Activated CD8-positive, alpha-beta T cell treated with anti-CD3 and anti-CD28 coated beads for 36 hours (primary cell): ENCODE measurements at regions not wholly inside any gene's neighbourhood (a gene's known extent, or its start where the extent isn't known, plus 50 kb on each side); places are given as distances from the start of the nearest gene placed in this dataset.

ENCODE experiments used
- ATAC-seq: fragments of 200-7000 bp; cut with Tn5 transposase; one replicate; pipeline ENCODE4 v1.10.0; 2021; ENCODE audit warnings: mild to moderate bottlenecking, moderate library complexity
- CTCF ChIA-PET: fragments of 350-600 bp; sonication (Branson Sonifier 250); formaldehyde crosslinking; loops from one replicate; lab custom pipeline; 2021; ENCODE audit warnings: antibody characterized with exemption; lab: Charles Lee
- POLR2A ChIA-PET: fragments of 350-600 bp; sonication (Branson Sonifier 250); formaldehyde crosslinking; loops from one replicate; lab custom pipeline; 2021; ENCODE audit warnings: antibody characterized with exemption; lab: Charles Lee
- DNase-seq: peaks from one replicate; pipeline ENCODE4 v3.0.0-alpha.2; 2020
- H3K27ac Mint-ChIP-seq: one replicate; pipeline ENCODE4 v1.8.0; 2021; ENCODE audit warnings: mild to moderate bottlenecking, mixed read lengths
- H3K27me3 Mint-ChIP-seq: one replicate; pipeline ENCODE4 v1.8.0; 2021; ENCODE audit warnings: mixed read lengths
- H3K36me3 Mint-ChIP-seq: one replicate; pipeline ENCODE4 v1.8.0; 2021; ENCODE audit warnings: low read depth, mixed read lengths
- H3K4me1 Mint-ChIP-seq: one replicate; pipeline ENCODE4 v1.8.0; 2021; ENCODE audit warnings: low read depth, mixed read lengths
- H3K4me3 Mint-ChIP-seq: one replicate; pipeline ENCODE4 v1.8.0; 2021; ENCODE audit warnings: mild to moderate bottlenecking, moderate library complexity, mixed read lengths
- H3K9me3 Mint-ChIP-seq: one replicate; pipeline ENCODE4 v1.8.0; 2021; ENCODE audit warnings: mixed read lengths
- CTCF ChIP-seq: fragments of 200-600 bp; IDR thresholded peaks from one replicate; pipeline ENCODE4 v1.8.0; 2022; ENCODE audit warnings: antibody characterized with exemption, mild to moderate bottlenecking
- intact Hi-C: fragments of 100-400 bp; cut with micrococcal nuclease; formaldehyde crosslinking; loops from one replicate; pipeline ENCODE4 v1.10.0; 2022

GRCh38 chr9:87805259-87805658, 77.4 kb upstream of the SPATA31E1 start:
- no peaks in the 10 kb centered on the region for H3K36me3 Mint-ChIP-seq
- intact Hi-C loops = no loop called here
- H3K4me1 Mint-ChIP-seq = no peaks in the 10 kb centered on the region
- ATAC-seq (no peak), DNase-seq (no peak)
- ChIA-PET POLR2A (no interaction called here), CTCF (no interaction called here)
- H3K27me3 Mint-ChIP-seq = peaks cover 5% of the 10 kb centered on the region
- H3K27ac Mint-ChIP-seq = no peak overlapping the region
- no peak overlapping the region for H3K4me3 Mint-ChIP-seq
- no peaks in the 10 kb centered on the region for H3K9me3 Mint-ChIP-seq
- no peak for TF ChIP-seq CTCF

- H3K36me3 Mint-ChIP-seq = no peaks in the 10 kb centered on the region
Measured at GRCh38 chr9:87810008-87810407, 72.7 kb upstream of the SPATA31E1 start.

GRCh38 chr9:87810679-87811178, 71.9 kb upstream of the SPATA31E1 start:
- peaks cover 14% of the 10 kb centered on the region for H3K27me3 Mint-ChIP-seq
- peaks cover 3% of the 10 kb centered on the region for H3K4me1 Mint-ChIP-seq
- H3K36me3 Mint-ChIP-seq = no peaks in the 10 kb centered on the region
- no peak for TF ChIP-seq CTCF
- intact Hi-C loops = loop anchor here (10.0 kb wide), 2 partner anchors 136 to 476 kb away; no protein-coding TSS in a partner anchor
- ChIA-PET POLR2A (no interaction called here), CTCF (no interaction called here)
- DNase-seq (no peak), ATAC-seq (no peak)
- no peak overlapping the region for H3K27ac Mint-ChIP-seq
- H3K4me3 Mint-ChIP-seq = no peak overlapping the region
- no peaks in the 10 kb centered on the region for H3K9me3 Mint-ChIP-seq

More at GRCh38 chr9:87810008-87810407, 72.7 kb upstream of the SPATA31E1 start:
- no peaks in the 10 kb centered on the region for H3K9me3 Mint-ChIP-seq
- ChIA-PET POLR2A (no interaction called here), CTCF (no interaction called here)
- no peak overlapping the region for H3K27ac Mint-ChIP-seq
- ATAC-seq = no peak
- intact Hi-C loops = loop anchor here (10.0 kb wide), 2 partner anchors 135 to 475 kb away; no protein-coding TSS in a partner anchor
- H3K27me3 Mint-ChIP-seq = peaks cover 9% of the 10 kb centered on the region
- no peak for DNase-seq
- no peak overlapping the region for H3K4me3 Mint-ChIP-seq
- peaks cover 3% of the 10 kb centered on the region for H3K4me1 Mint-ChIP-seq
- no peak for TF ChIP-seq CTCF

- TF ChIP-seq CTCF = peak; percentile 62
- no peaks in the 10 kb centered on the region for H3K9me3 Mint-ChIP-seq
- no peak overlapping the region for H3K4me3 Mint-ChIP-seq
- ATAC-seq (peak; percentile 82), DNase-seq (peak; percentile 47)
- intact Hi-C loops = loop anchor here (10.0 kb wide), 2 partner anchors 138 to 478 kb away; no protein-coding TSS in a partner anchor
- POLR2A ChIA-PET = no interaction called here
- peaks cover 3% of the 10 kb centered on the region for H3K4me1 Mint-ChIP-seq
- no peak overlapping the region for H3K27ac Mint-ChIP-seq
- H3K27me3 Mint-ChIP-seq = peaks cover 17% of the 10 kb centered on the region
- CTCF ChIA-PET = interaction anchor here (0.9 to 1.4 kb wide), 3 partner anchors 132 to 145 kb away, joined by 3 to 8 read pairs (median 4); no protein-coding TSS in a partner anchor
- H3K36me3 Mint-ChIP-seq = no peaks in the 10 kb centered on the region
Measured at GRCh38 chr9:87812375-87813118, 70.1 kb upstream of the SPATA31E1 start.

- Mint-ChIP-seq H3K4me3 (no peak overlapping the region), H3K9me3 (no peaks in the 10 kb centered on the region), H3K4me1 (peaks cover 3% of the 10 kb centered on the region), H3K27ac (no peak overlapping the region), H3K27me3 (peaks cover 15% of the 10 kb centered on the region), H3K36me3 (no peaks in the 10 kb centered on the region)
- ChIA-PET CTCF (interaction anchor here (0.8 to 1.4 kb wide), 2 partner anchors 13 to 136 kb away, joined by 3 to 8 read pairs; no protein-coding TSS in a partner anchor), POLR2A (no interaction called here)
- ATAC-seq = no peak
- DNase-seq = no peak
- intact Hi-C loops = loop anchor here (10.0 kb wide), 2 partner anchors 138 to 478 kb away; no protein-coding TSS in a partner anchor
- peak; percentile 14 for TF ChIP-seq CTCF
Measured at GRCh38 chr9:87813119-87813463, 69.6 kb upstream of the SPATA31E1 start.
